Activated naive CD4-positive, alpha-beta T cell treated with anti-CD3 and anti-CD28 coated beads, Interleukin-2, amount 10 ng/mL, durations not matched to agents 7 days and 5 days (primary cell): ENCODE measurements at regions not wholly inside any gene's neighbourhood (a gene's known extent, or its start where the extent isn't known, plus 50 kb on each side); places are given as distances from the start of the nearest gene placed in this dataset.

Source experiments
- CTCF ChIA-PET: fragments of 350-600 bp; sonication (Branson Sonifier 250); formaldehyde crosslinking; loops from one replicate; lab custom pipeline; 2021; ENCODE audit warnings: antibody characterized with exemption; lab: Charles Lee
- DNase-seq: peaks from one replicate; pipeline ENCODE4 v3.0.0-alpha.2; 2020
- H3K27ac Mint-ChIP-seq: one replicate; pipeline ENCODE4 v1.8.0; 2021; ENCODE audit warnings: mild to moderate bottlenecking, moderate library complexity, mixed read lengths
- H3K27me3 Mint-ChIP-seq: one replicate; pipeline ENCODE4 v1.8.0; 2021; ENCODE audit warnings: mild to moderate bottlenecking, mixed read lengths
- H3K36me3 Mint-ChIP-seq: one replicate; pipeline ENCODE4 v1.8.0; 2021; ENCODE audit warnings: mixed read lengths
- H3K4me1 Mint-ChIP-seq: one replicate; pipeline ENCODE4 v1.8.0; 2021; ENCODE audit warnings: mixed read lengths
- H3K4me3 Mint-ChIP-seq: one replicate; pipeline ENCODE4 v1.8.0; 2021; ENCODE audit warnings: mild to moderate bottlenecking, moderate library complexity, mixed read lengths
- H3K9me3 Mint-ChIP-seq: one replicate; pipeline ENCODE4 v1.8.0; 2021; ENCODE audit warnings: mixed read lengths

DNA sequence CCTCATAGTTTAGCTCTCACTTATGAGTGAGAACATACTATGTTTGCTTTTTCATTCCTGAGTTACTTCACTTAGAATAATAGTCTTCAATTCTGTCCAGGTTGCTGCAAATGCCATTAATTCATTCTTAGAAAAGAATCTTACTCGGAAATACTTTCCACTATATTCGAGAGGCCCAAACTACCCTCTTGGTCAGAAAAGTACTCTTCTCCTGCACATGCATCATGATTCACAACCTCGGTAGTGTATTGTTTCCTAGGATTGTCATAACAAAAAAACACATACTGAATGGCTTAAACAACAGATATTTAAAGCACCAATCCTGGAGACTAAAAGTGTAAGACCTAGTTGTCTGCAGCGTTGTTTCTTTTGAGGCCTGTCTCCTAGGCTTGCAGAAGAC lies 364.0 kb upstream of the SLC14A2 start:
- CTCF ChIA-PET = no interaction called here
- Mint-ChIP-seq H3K27me3 (peaks cover 7% of the 10 kb centered on the region), H3K9me3 (no peaks in the 10 kb centered on the region), H3K4me1 (no peaks in the 10 kb centered on the region), H3K4me3 (no peak overlapping the region), H3K27ac (no peak overlapping the region), H3K36me3 (no peaks in the 10 kb centered on the region)
- no peak for DNase-seq

DNA sequence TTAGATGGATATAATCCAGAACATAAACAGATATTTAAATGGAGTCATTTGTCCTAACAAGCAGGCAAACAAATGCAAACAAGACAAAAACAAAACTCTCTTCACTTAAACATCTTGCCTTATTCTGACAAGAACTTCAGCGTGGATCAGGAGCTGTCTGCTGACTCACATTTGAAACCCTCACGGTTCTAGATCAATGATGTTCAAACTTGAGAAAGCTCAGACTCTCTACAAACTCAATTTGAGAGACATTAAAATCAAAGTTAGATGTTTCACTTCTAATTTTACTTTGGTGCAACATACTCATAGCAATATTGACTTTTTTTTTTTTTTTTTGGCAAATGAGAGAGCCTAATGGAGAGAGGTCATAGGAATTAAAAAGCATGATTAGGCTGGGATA lies 362.8 kb upstream of the SLC14A2 start:
- Mint-ChIP-seq H3K4me3 (no peak overlapping the region), H3K4me1 (no peaks in the 10 kb centered on the region), H3K9me3 (no peaks in the 10 kb centered on the region), H3K27ac (no peak overlapping the region), H3K27me3 (peaks cover 7% of the 10 kb centered on the region), H3K36me3 (no peaks in the 10 kb centered on the region)
- no peak for DNase-seq
- CTCF ChIA-PET = no interaction called here

DNA sequence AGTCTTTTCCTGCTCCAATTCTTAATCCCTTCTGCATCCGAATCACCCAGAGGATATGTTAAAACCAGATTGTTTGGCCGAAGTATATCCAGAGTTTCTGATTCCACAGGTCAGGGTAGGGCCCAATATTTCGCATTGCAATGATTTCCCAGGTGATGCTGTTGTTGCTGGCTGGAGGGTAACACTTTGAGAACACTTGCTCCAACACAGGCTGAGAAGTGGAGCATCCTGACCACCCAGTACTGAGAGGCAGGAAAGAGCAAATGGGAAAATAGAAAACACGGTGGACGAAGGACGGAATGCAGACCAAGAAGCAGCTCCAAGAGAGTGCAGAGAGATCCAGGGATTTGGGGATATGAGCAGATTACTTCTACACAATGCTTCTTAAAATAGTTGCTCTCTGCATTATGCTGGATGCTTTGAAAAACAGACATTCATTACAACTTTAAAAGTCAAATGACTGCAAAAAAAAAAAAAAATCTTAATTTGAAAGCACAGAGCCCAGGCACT lies 362.2 kb upstream of the SLC14A2 start:
- DNase-seq = no peak
- H3K4me1 Mint-ChIP-seq = no peaks in the 10 kb centered on the region
- H3K27me3 Mint-ChIP-seq = peaks cover 6% of the 10 kb centered on the region
- no peaks in the 10 kb centered on the region for H3K36me3 Mint-ChIP-seq
- H3K4me3 Mint-ChIP-seq = no peak overlapping the region
- CTCF ChIA-PET = no interaction called here
- H3K27ac Mint-ChIP-seq = no peak overlapping the region
- H3K9me3 Mint-ChIP-seq = no peaks in the 10 kb centered on the region

DNA sequence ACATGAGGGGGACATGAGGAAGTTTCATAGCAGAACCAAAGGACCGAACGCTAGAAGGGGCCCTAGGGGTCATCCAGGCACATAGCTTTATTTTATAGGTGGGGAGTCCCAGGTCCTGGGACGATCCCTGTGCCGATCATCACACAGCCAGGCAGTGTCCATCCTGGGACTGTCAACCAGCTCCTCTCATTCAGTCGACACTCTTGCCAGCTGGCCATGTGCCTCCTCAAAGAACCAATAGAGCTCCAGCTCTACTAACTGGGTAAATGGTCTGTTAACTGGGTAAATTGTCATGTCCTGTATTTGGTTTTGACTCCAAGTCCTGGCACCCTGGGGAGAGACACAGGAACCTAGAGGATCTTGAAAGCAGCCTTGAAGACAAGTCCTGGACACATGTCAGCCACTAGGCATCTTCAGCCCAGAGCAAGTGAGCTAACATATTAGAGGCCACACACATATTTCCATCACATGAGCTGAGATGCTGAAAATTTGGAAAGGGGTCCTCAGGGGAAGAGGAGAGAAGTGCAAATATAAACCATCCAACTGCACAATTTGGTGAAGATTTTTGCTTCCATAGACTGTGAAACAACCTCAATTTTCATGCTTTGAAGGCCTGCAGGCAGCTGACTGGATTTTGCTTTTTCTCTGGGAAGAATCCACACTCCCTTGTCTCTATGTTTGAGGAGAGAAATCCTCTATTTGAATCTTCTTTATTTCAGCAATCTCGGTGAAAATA lies 361.1 kb upstream of the SLC14A2 start:
- no peak overlapping the region for H3K27ac Mint-ChIP-seq
- DNase-seq = no peak
- no peaks in the 10 kb centered on the region for H3K36me3 Mint-ChIP-seq
- no peaks in the 10 kb centered on the region for H3K4me1 Mint-ChIP-seq
- CTCF ChIA-PET = no interaction called here
- H3K9me3 Mint-ChIP-seq = no peaks in the 10 kb centered on the region
- H3K27me3 Mint-ChIP-seq = peaks cover 4% of the 10 kb centered on the region
- no peak overlapping the region for H3K4me3 Mint-ChIP-seq

GRCh38 chr18:45254709-45255082 lies 360.6 kb upstream of the SLC14A2 start:
- peaks cover 4% of the 10 kb centered on the region for H3K27me3 Mint-ChIP-seq
- H3K9me3 Mint-ChIP-seq = no peaks in the 10 kb centered on the region
- no peak overlapping the region for H3K27ac Mint-ChIP-seq
- H3K4me1 Mint-ChIP-seq = no peaks in the 10 kb centered on the region
- H3K36me3 Mint-ChIP-seq = no peaks in the 10 kb centered on the region
- CTCF ChIA-PET = no interaction called here
- DNase-seq = no peak
- no peak overlapping the region for H3K4me3 Mint-ChIP-seq

- no peak for DNase-seq
- Mint-ChIP-seq H3K9me3 (no peaks in the 10 kb centered on the region), H3K36me3 (no peaks in the 10 kb centered on the region), H3K27ac (no peak overlapping the region), H3K27me3 (peaks cover 2% of the 10 kb centered on the region), H3K4me3 (no peak overlapping the region), H3K4me1 (no peaks in the 10 kb centered on the region)
- CTCF ChIA-PET = no interaction called here
Measured at GRCh38 chr18:45255197-45255890, 359.9 kb upstream of the SLC14A2 start.

DNA sequence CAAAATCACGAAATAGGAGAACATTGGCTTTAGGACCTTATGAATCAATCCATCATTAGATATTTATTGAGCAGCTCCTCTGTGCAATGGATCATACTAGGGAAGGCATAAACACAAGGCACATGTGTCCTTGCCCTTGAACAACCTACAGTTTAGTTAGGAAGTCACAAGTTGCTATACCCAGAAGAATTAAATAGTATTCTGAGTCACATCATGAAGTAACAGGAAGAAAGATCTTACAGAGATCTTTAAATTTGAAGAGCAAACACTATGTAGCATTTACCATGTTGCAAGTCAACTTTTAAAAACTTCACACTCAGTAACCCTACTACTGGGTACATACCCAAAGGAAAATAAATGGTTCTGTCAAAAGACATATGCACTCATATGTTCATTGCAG lies 355.2 kb upstream of the SLC14A2 start:
- H3K4me1 Mint-ChIP-seq = no peaks in the 10 kb centered on the region
- H3K4me3 Mint-ChIP-seq = no peak overlapping the region
- H3K9me3 Mint-ChIP-seq = no peaks in the 10 kb centered on the region
- no peaks in the 10 kb centered on the region for H3K27me3 Mint-ChIP-seq
- no peaks in the 10 kb centered on the region for H3K36me3 Mint-ChIP-seq
- CTCF ChIA-PET = no interaction called here
- H3K27ac Mint-ChIP-seq = no peak overlapping the region
- no peak for DNase-seq

GRCh38 chr18:45266023-45266422 lies 349.3 kb upstream of the SLC14A2 start:
- H3K4me1 Mint-ChIP-seq = no peaks in the 10 kb centered on the region
- CTCF ChIA-PET = no interaction called here
- no peak overlapping the region for H3K27ac Mint-ChIP-seq
- H3K27me3 Mint-ChIP-seq = no peaks in the 10 kb centered on the region
- no peaks in the 10 kb centered on the region for H3K9me3 Mint-ChIP-seq
- no peaks in the 10 kb centered on the region for H3K36me3 Mint-ChIP-seq
- DNase-seq = no peak
- H3K4me3 Mint-ChIP-seq = no peak overlapping the region

DNA sequence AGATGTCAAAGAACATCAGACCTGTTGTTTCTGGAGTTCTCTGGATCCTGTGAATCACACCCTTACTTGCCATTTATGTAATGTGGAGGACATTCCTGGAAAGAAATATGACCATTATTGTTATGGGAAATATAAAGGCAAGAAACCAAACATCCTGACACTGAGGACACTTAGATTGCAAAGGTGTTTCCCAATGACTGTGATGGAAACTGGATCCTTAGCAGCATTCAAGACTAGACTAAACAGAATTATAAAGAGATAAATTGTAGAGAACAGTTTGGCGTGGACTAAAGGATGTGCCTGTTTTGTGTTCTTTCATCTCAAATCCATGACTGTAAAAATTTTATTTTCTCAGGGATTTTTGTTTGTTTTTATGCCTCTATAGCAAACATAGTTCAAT lies 347.7 kb upstream of the SLC14A2 start:
- CTCF ChIA-PET = interaction anchor here (0.9 kb wide), 1 partner anchor 8 kb away, joined by 3 read pairs; no protein-coding TSS in a partner anchor
- H3K27ac Mint-ChIP-seq = no peak overlapping the region
- H3K4me3 Mint-ChIP-seq = no peak overlapping the region
- no peaks in the 10 kb centered on the region for H3K36me3 Mint-ChIP-seq
- DNase-seq = no peak
- no peaks in the 10 kb centered on the region for H3K27me3 Mint-ChIP-seq
- H3K4me1 Mint-ChIP-seq = no peaks in the 10 kb centered on the region
- H3K9me3 Mint-ChIP-seq = no peaks in the 10 kb centered on the region

DNA sequence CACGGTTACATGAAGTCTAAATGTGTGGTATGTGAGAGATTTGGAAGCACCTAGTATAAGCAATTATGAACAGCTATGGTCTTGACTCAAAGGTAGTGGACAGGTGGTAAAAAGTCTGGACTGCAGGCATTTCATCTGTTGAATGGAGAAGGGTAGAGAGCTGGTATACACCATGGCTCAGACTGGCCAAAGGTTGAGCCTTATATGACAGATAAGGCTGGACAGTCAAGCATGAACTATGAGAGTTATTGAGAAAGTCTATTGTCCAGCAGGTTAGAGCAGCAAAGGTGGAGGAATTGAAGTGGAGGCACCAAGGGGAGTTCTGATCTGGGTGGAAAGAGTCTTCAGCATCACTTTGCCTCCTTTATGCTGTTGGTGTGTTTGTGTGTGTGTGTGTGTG lies 346.7 kb upstream of the SLC14A2 start:
- no peak for DNase-seq
- no peak overlapping the region for H3K27ac Mint-ChIP-seq
- H3K27me3 Mint-ChIP-seq = no peaks in the 10 kb centered on the region
- no peak overlapping the region for H3K4me3 Mint-ChIP-seq
- CTCF ChIA-PET = no interaction called here
- H3K9me3 Mint-ChIP-seq = no peaks in the 10 kb centered on the region
- no peaks in the 10 kb centered on the region for H3K36me3 Mint-ChIP-seq
- H3K4me1 Mint-ChIP-seq = no peaks in the 10 kb centered on the region

GRCh38 chr18:45270289-45270771 lies 344.9 kb upstream of the SLC14A2 start:
- H3K36me3 Mint-ChIP-seq = no peaks in the 10 kb centered on the region
- no peak overlapping the region for H3K4me3 Mint-ChIP-seq
- CTCF ChIA-PET = interaction anchor here (0.8 kb wide), 1 partner anchor 57 kb away, joined by 3 read pairs; no protein-coding TSS in a partner anchor
- no peaks in the 10 kb centered on the region for H3K27me3 Mint-ChIP-seq
- H3K4me1 Mint-ChIP-seq = no peaks in the 10 kb centered on the region
- H3K27ac Mint-ChIP-seq = no peak overlapping the region
- H3K9me3 Mint-ChIP-seq = no peaks in the 10 kb centered on the region
- DNase-seq = no peak

- no peaks in the 10 kb centered on the region for H3K4me1 Mint-ChIP-seq
- no peak overlapping the region for H3K27ac Mint-ChIP-seq
- H3K36me3 Mint-ChIP-seq = no peaks in the 10 kb centered on the region
- no peaks in the 10 kb centered on the region for H3K9me3 Mint-ChIP-seq
- DNase-seq = no peak
- no peak overlapping the region for H3K4me3 Mint-ChIP-seq
- CTCF ChIA-PET = interaction anchor here (1.1 kb wide), 1 partner anchor 111 kb away, joined by 3 read pairs; no protein-coding TSS in a partner anchor
- no peaks in the 10 kb centered on the region for H3K27me3 Mint-ChIP-seq
Measured at GRCh38 chr18:45274026-45274425, 341.2 kb upstream of the SLC14A2 start.

- H3K9me3 Mint-ChIP-seq = no peaks in the 10 kb centered on the region
- H3K4me1 Mint-ChIP-seq = no peaks in the 10 kb centered on the region
- DNase-seq = no peak
- no peaks in the 10 kb centered on the region for H3K36me3 Mint-ChIP-seq
- no peaks in the 10 kb centered on the region for H3K27me3 Mint-ChIP-seq
- CTCF ChIA-PET = interaction anchor here (0.6 to 3.0 kb wide), 2 partner anchors 9 to 110 kb away, joined by 3 to 14 read pairs; no protein-coding TSS in a partner anchor
- no peak overlapping the region for H3K27ac Mint-ChIP-seq
- no peak overlapping the region for H3K4me3 Mint-ChIP-seq
Measured at GRCh38 chr18:45275367-45276113, 339.7 kb upstream of the SLC14A2 start.

GRCh38 chr18:45276878-45277277 lies 338.4 kb upstream of the SLC14A2 start:
- Mint-ChIP-seq H3K9me3 (no peaks in the 10 kb centered on the region), H3K4me3 (no peak overlapping the region), H3K27ac (no peak overlapping the region), H3K27me3 (no peaks in the 10 kb centered on the region), H3K36me3 (no peaks in the 10 kb centered on the region), H3K4me1 (no peaks in the 10 kb centered on the region)
- no peak for DNase-seq
- CTCF ChIA-PET = interaction anchor here (3.0 kb wide), 1 partner anchor 109 kb away, joined by 14 read pairs; no protein-coding TSS in a partner anchor
